ENCODE measurements at regions not wholly inside any gene's neighbourhood (a gene's known extent, or its start where the extent isn't known, plus 50 kb on each side); places are given as distances from the start of the nearest gene placed in this dataset.

GRCh38 chr2:30367232-30368070 is 79.6 kb upstream of the LCLAT1 start:
- Histone ChIP-seq H3K4me1 (ENCODE audit: control insufficient read depth, insufficient read depth, low read length) (no peaks in the 10 kb centered on the region), H3K4me3 (ENCODE audit: low read depth, low read length) (no peak overlapping the region), H3K9me3 (ENCODE audit: control insufficient read depth, insufficient read depth, low read depth, low read length) (no peaks in the 10 kb centered on the region), H3K27ac (ENCODE audit: extremely low read depth, low read depth, low read length) (no peak overlapping the region), H3K36me3 (ENCODE audit: control insufficient read depth in 2 of 2, insufficient read depth in 1 of 2, low read length in 2 of 2) (no peaks in the 10 kb centered on the region)
- ChIA-PET POLR2A (interaction anchor here (1.0 kb wide), 1 partner anchor 135 kb away, joined by 3 read pairs; no protein-coding TSS in a partner anchor), CTCF (interaction anchor here (1.1 kb wide), 1 partner anchor 344 kb away, joined by 3 read pairs; no protein-coding TSS in a partner anchor)
- TF ChIP-seq ZNF560 (tag by site-specific recombination; IDR thresholded peaks at IDR 0.05; ENCODE audit: borderline replicate concordance) = no peak
- no peak for TF ChIP-seq ZSCAN4 (tag by site-specific recombination; IDR thresholded peaks at IDR 0.05)
- TF ChIP-seq ZNF211 (tag by site-specific recombination; IDR thresholded peaks at IDR 0.05; ENCODE audit: low read depth) = no peak
- no peak for TF ChIP-seq ZNF433 (tag by site-specific recombination; IDR thresholded peaks at IDR 0.05; ENCODE audit: low read depth)
- no peak for TF ChIP-seq ZFP37 (tag by site-specific recombination; IDR thresholded peaks at IDR 0.05)
- no peak for TF ChIP-seq ZNF2 (tag by site-specific recombination; IDR thresholded peaks at IDR 0.05)
- no peak for TF ChIP-seq SCRT1 (tag by site-specific recombination; IDR thresholded peaks at IDR 0.05; ENCODE audit: borderline replicate concordance)
- no peak for TF ChIP-seq BCL11A (tag by site-specific recombination; IDR thresholded peaks at IDR 0.05; ENCODE audit: low read depth)

- ChIA-PET POLR2A (interaction anchor here (1.0 kb wide), 1 partner anchor 136 kb away, joined by 3 read pairs; no protein-coding TSS in a partner anchor), CTCF (no interaction called here)
- no peaks in the 10 kb centered on the region for H3K4me1 ChIP-seq (ENCODE audit: control insufficient read depth, insufficient read depth, low read length)
- no peak overlapping the region for H3K4me3 ChIP-seq (ENCODE audit: low read depth, low read length)
- no peaks in the 10 kb centered on the region for H3K36me3 ChIP-seq (ENCODE audit: control insufficient read depth in 2 of 2, insufficient read depth in 1 of 2, low read length in 2 of 2)
- no peaks in the 10 kb centered on the region for H3K9me3 ChIP-seq (ENCODE audit: control insufficient read depth, insufficient read depth, low read depth, low read length)
- no peak overlapping the region for H3K27ac ChIP-seq (ENCODE audit: extremely low read depth, low read depth, low read length)
- TF ChIP-seq TRIM28 (IDR thresholded peaks at IDR 0.05; ENCODE audit: borderline replicate concordance, low read length) (no peak), ZNF169 (tag by site-specific recombination; IDR thresholded peaks at IDR 0.05) (no peak), ZNF843 (tag by site-specific recombination; IDR thresholded peaks at IDR 0.05) (no peak), CTCF (tag by site-specific recombination; IDR thresholded peaks at IDR 0.05) (no peak)
These were observed 78.8 kb upstream of the LCLAT1 start for GRCh38 chr2:30368258-30368657.

- Histone ChIP-seq H3K4me3 (ENCODE audit: low read depth, low read length) (no peak overlapping the region), H3K27ac (ENCODE audit: extremely low read depth, low read depth, low read length) (no peak overlapping the region), H3K9me3 (ENCODE audit: control insufficient read depth, insufficient read depth, low read depth, low read length) (no peaks in the 10 kb centered on the region), H3K36me3 (ENCODE audit: control insufficient read depth in 2 of 2, insufficient read depth in 1 of 2, low read length in 2 of 2) (no peaks in the 10 kb centered on the region), H3K4me1 (ENCODE audit: control insufficient read depth, insufficient read depth, low read length) (no peaks in the 10 kb centered on the region)
- CTCF ChIA-PET = interaction anchor here (0.6 to 1.0 kb wide), 2 partner anchors 17 to 39 kb away, joined by 3 to 5 read pairs; no protein-coding TSS in a partner anchor
- POLR2A ChIA-PET = no interaction called here
- no peak for TF ChIP-seq ZNF10 (tag by site-specific recombination; IDR thresholded peaks at IDR 0.05)
- TF ChIP-seq ZNF600 (tag by site-specific recombination; IDR thresholded peaks at IDR 0.05) = no peak
- TF ChIP-seq ZNF133 (tag by site-specific recombination; IDR thresholded peaks at IDR 0.05) = no peak
- TF ChIP-seq ZNF518A (tag by site-specific recombination; conservative IDR thresholded peaks at IDR 0.05; ENCODE audit: low read depth) = no peak
- no peak for TF ChIP-seq ZNF239 (tag by site-specific recombination; IDR thresholded peaks at IDR 0.05)
- TF ChIP-seq GLIS1 (tag by site-specific recombination; IDR thresholded peaks at IDR 0.05) = no peak
- no peak for TF ChIP-seq ZNF341 (tag by site-specific recombination; IDR thresholded peaks at IDR 0.05; ENCODE audit: low read depth)
- TF ChIP-seq PATZ1 (tag by site-specific recombination; IDR thresholded peaks at IDR 0.05) = no peak
These were observed 75.9 kb upstream of the LCLAT1 start for GRCh38 chr2:30371028-30371689.

All from HEK293 (cell line).